Body of pancreas (tissue), 4 donors: ENCODE measurements at regions not wholly inside any gene's neighbourhood (a gene's known extent, or its start where the extent isn't known, plus 50 kb on each side); places are given as distances from the start of the nearest gene placed in this dataset.

ENCODE experiments used
- POLR2A ChIP-seq, 3 donors: fragments of 450-650 bp; IDR thresholded peaks; one replicate each; pipeline ENCODE4 v1.6.1; 2016; ENCODE audit warnings: antibody characterized with exemption in 3 of 3, mild to moderate bottlenecking in 2 of 3
- TF ChIP-seq, protein P1 (sequence below), 7 experiments: fragments of 450-650 bp in 4 of 7; fragments of 200-600 bp in 3 of 7; sonication (generic) in 3 of 7; IDR thresholded peaks; one replicate each; pipeline ENCODE4 v1.5.1; 2016 to 2019; ENCODE audit warnings: antibody characterized with exemption in 7 of 7

DNA sequence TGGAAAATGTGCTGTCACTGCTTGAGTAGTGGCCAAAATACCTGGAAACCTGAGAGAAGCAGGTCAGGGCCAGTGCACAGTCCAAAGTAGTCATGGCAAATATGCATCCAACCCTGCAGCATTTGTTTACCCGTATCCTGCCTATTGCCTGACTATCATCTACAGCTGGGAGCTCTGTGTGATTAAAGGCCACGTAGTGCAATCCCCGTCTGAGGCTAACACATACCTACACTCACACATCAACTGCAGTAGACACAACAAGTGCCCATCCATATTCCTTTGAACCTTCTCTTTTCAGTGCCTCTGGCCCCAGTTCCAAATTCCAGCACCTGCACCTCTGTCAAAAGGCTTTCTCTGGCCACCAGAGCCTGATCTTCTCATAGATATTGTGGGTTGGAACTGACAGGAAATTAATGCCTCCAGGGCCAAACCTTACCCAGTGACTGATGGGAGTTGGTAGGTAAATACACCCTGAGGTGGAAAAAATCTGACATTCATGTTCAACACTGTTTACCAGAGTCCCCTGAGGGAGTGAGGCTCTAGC is 383.0 kb downstream of the SETD4 start:
- TF ChIP-seq, protein P1, sequence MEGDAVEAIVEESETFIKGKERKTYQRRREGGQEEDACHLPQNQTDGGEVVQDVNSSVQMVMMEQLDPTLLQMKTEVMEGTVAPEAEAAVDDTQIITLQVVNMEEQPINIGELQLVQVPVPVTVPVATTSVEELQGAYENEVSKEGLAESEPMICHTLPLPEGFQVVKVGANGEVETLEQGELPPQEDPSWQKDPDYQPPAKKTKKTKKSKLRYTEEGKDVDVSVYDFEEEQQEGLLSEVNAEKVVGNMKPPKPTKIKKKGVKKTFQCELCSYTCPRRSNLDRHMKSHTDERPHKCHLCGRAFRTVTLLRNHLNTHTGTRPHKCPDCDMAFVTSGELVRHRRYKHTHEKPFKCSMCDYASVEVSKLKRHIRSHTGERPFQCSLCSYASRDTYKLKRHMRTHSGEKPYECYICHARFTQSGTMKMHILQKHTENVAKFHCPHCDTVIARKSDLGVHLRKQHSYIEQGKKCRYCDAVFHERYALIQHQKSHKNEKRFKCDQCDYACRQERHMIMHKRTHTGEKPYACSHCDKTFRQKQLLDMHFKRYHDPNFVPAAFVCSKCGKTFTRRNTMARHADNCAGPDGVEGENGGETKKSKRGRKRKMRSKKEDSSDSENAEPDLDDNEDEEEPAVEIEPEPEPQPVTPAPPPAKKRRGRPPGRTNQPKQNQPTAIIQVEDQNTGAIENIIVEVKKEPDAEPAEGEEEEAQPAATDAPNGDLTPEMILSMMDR (IDR thresholded peaks at IDR 0.05): no peak
- no peak for TF ChIP-seq POLR2A (IDR thresholded peaks at IDR 0.05)
